ENCODE measurements at regions not wholly inside any gene's neighbourhood (a gene's known extent, or its start where the extent isn't known, plus 50 kb on each side); places are given as distances from the start of the nearest gene placed in this dataset.
A peak's percentile ranks its signal among the peaks of the same experiment; 100 is the strongest.
"Not testable (repeated sequence)": the region's sequence is repeated elsewhere in the genome, so short reads cannot be mapped to it uniquely, and the experiment has no call there.

DNA sequence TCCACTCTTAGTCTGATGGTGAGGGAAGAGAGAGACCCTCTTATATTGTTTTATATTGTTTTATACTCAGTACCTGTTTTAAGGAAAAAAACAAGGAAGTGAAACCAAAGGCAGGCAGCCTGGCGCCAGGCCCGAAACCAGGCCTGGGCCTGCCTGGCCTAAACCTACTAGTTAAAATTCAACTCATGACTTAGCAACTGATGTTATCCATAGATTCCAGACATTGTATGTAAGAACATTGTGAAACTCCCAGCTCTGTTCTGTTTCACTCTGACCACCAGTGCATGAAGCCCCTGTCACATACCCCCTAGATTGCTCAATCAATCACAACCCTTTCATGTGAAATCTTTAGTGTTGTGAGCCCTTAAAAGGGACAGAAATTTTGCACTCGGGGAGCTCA is 1226.7 kb downstream of the ROBO2 start:
- not testable (repeated sequence) for DNase-seq

DNA sequence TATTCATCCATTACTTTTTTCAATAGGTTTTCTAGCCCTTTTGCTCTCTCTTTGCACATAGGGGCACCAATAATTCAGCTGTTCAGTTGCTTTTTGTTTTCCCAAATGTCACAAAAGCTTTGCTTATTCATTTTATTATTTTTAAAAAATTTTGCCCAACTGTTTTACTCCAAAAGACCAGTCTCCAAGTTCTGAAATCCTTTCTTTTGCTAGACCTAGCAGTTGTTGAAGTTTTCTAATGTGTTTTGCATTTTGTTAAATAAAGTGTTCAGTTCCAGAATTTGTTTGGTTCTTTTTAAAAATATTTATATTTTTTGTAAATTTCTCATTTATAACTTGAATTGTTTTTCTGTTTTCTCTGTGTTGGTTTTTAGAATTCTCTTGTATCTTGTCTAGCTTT is 1227.3 kb downstream of the ROBO2 start:
- no peak for DNase-seq

DNA sequence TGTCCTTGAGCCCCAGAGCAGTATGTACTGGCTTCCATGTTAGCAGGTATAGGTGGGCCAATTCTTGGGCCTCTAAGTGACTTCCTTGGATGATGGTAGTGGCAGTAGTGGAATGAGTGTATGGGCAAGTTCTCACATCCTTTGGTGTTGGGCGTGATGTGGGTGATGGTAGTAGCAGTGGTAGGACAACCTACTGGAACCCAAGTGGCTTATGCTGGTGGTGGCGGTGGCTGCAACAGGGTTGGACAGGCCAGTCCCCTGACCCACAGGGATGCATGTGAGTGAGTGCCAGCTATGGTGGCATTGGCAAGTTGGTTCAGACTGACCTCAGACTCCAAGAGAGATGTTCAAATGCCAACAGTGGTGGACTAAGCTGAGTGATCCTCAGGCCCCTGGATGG is 1228.2 kb downstream of the ROBO2 start:
- DNase-seq: no peak

DNA sequence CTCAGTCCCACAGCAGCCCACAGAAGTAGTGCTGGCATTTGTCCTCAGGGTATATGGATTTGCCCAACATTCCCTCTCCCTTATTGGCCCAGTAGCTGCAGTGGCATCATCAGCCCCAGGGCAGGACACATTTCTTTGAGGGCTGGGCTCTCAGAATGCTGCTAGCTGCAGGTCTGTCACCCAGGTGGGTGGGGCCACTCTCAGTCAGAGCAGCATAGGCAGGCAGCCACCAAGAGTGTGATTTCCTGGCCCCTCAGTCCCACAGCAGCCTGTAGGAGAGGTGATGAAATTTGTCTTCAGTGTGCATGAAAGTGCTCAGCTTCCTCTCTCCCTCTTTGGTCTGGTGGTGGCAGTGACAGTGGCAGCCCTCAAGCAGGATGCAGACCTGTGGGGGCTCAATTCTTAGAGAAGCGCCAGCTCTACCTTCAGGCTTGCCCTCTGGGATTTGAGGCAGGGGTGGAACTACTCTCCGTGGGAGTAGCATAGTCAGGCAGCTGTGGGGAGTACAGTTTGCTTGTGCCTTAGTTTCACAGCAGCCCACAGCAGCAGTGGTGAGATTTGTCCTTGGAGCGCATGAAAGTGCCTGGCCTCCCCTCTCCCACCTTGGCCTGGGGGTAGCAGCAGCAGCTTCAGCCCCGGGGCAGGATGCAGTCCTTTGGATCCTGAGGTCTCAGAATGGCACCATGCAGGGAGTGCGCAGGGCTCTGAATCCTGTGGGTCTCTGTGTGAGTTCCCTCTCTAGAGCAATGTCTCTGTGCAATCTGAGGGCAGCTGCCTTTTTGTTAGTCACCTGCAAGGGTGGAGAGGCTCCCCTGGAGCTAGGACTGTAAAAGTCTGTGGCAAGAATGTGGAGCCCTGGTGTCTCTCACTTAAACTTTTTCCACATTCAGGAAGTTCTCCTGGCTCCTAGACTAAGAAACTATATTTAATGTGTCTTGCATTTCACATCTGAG is 1229.1 kb downstream of the ROBO2 start:
- no peak for DNase-seq

DNA sequence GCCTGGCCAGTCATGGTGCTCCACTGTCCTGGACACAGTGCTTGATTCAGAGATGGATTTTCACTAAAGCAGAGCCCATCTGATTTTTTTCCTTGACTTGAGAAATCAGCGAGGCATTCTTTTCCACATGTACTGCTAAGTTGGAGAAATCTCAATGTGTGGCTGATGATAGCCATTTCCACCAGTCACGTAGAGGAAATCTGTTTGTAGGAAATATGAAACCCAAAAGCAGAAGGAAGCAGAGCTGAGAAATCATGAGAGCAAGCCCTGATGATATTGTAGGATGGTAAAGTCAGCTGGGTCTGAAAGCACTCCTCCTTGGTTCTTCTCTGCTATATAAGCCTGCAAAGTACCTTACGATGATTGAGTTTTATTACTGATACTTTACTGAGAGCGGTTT is 1233.4 kb downstream of the ROBO2 start:
- DNase-seq: no peak

DNA sequence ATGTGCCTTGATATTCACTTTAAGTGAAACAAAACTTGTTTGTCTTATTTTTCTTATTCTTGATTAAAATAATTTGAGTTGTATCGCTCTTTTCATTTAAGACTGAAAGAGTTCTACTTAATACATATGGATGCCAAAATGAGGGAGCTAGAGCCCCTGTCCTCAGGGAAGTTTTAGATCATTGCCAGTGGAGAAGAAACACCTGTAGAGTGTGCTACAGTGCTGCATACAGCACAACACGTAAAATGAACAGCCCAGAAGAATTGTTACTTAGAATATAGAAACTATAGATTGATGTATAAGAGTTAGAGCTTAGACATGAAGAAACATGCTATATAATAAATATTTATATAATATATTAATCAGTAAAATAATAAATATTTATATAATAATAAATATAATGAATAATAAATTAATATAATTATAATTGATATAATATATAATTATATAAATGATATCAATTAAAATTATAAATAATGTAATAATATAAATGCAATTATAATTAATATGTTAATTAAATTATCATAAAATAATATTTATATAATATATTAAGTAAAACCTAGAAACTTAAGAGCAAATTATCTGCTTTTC is 1234.7 kb downstream of the ROBO2 start:
- no peak for DNase-seq

DNA sequence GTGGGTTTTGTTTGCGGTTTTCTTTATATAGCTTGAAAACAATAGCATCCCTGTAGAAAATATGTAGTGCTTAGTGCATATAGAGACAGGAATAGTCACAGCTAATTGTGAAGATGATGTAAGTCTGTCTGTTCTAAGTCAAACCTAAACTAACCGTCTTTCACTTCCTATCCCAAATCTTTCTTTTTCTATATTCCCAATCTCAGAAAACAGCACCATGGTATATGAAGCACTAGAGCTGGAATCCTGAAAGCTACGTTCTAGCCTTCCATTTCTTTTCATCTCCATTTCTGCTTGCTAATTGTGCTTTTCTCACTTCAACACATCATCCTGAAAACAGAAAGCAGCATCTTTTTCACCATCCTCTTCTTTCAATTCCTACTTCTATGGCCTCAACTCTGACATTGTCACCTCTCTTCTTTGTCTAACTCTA is 1235.5 kb downstream of the ROBO2 start:
- DNase-seq: no peak

DNA sequence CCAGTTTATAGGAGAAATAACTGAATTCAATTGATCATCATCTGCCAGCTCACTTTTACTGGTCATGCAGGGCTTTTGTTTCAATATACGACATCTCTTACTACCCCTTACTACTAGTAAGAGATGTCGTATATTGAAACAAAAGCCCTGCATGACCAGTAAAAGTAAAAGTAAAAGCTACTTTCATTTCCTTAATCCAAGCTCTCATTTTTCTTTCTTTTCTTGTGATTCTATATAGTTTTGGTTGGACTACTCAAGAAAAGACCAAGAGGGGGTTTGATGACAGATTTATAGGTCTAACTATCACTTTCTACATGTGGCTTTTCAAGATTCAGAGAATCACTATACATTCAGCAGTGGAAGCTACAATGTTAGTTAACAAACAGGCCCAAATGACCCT is 1237.3 kb downstream of the ROBO2 start:
- no peak for DNase-seq

DNA sequence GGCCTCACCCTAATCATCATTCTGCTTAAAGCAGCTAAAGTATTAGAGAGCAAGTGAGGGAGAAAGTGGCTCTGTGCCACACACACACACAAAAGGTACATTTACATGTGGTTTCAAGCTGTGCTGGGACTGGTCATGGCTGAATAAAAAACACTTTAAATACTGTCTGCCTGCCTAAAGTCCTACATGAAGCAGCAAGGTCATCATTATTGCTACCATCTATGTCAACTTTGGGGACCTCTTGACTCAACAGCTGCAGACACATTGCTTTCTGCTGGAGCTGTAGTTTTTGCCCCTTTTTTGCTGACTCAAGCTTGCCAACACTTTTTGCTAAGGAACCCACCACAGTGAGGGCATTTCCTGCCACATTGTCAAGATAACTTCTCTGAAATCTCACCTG is 1237.9 kb downstream of the ROBO2 start:
- DNase-seq: no peak

DNA sequence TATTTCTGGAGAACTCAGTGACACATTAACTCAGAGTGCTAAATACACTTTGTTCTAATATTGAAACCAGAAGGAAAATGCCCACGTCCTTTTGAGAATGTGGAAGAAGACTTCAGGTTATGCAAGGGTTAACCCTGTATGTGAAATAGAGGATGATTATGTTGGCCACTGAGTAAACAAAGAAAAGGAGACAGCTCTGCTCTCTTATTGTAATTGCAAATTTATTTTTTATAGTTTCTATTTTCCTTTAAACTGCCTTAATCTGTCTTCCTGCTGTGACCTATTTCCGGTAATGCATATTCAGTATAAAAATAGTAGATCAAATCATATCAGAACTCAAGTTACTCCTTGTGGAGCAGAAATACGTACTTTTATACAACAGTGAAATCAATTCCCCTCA is 1239.2 kb downstream of the ROBO2 start:
- no peak for DNase-seq

DNA sequence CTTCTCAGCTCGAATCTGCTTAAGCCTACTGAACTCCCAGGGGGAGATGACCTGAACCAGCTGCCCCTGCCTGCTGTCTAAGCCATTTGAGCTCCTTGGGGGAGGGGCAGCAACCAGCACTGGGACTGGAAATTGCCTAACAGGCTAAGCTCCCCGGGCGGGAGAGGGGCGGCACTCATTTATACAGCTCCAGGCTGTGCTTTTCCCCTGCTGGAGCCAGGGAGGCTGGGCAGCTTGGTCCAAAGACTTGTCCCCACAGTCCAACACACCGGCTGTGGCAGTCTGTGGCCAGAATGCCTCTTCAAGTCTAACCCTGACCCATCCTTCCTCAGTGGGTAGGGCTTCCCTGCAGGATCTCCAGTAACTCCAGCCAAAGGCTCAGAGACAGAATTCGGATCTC is 1241.5 kb downstream of the ROBO2 start:
- no peak for DNase-seq

DNA sequence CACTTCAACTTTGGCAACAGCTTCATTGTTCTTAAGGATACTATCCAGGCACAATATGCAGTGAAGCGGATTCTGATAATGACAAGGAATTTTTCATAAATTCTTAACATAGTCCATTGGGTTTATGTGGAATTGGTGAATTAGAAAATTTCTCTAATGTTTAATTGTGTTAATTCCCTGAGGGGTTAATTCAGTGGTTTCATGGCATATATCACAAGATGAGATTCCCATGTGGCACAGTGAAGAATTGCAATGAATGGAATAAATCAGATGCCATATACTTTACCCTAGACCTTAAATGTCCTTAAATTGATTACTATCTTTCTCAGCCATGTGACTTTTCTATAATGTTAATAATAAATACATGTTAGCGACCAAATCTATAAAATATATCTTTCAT is 1244.1 kb downstream of the ROBO2 start:
- no peak for DNase-seq

DNA sequence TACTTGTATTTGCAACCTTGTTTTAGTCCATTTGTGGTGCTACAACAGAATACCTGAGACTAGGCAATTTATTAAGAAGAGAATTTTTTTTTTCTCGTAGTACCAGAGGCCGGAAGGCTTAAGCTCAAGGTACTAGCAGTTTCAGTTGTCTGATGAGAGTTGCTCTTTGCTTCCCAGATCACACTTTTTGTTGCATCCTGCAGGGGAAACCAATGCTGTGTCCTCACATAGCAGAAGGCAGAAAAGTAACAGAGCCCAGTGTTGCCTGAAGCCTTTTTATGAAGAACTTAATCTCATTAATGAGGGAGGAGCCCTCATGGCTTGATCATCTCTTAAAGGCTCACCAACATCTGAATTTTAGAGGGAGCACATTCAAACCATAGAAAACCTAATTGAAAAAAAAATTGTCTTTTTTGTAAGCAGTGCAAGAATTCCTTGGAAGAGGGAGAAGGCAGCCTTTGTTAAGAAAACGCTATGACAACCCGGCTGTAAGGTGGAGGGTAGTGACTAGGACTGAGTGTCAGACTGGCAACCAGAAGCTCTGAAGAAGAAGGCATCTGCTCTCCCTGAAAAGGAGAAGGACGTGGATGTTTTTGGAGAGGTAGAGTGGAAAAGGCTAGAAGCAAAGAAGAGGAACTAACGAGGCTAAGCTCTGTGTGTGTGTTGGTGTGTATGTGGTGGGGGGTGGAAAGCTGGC is 1245.3 kb downstream of the ROBO2 start:
- no peak for DNase-seq

DNA sequence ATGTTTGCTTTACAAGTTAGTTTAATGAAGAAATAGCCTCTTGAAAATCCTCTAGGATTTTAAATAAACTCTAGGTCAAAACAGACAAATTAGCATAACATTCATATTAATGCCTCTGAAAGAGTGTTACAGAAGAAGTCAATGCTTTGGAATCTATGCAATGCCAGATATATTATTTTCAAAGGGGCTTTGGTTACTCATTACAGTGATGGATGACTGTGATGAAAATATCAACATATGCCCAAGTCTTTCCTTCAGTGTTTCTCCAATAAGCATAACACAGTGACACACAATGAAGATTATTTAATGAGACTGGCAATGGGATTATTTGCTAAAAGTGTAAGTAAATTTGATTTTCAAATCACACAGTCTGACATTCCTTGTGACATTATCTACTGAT is 1247.2 kb downstream of the ROBO2 start:
- DNase-seq: no peak

DNA sequence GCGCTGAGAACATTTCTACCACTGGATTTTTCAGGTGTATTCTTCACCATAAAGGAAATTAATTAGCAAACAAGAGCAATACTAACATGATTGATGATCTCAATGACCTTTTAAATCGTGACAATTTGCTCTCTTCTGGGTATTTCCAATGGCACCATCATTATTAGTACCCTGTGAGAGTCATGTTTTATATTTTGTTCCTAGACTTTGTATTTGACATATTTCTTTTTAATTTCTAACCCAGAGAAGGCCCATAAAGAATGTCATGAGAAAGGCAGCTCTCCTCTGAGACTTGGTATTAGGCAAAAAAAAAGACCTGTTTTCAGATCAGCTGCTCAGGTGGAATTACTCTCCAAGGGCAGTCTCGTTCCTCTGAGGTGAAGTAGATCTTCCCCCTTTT is 1253.4 kb downstream of the ROBO2 start:
- no peak for DNase-seq

DNA sequence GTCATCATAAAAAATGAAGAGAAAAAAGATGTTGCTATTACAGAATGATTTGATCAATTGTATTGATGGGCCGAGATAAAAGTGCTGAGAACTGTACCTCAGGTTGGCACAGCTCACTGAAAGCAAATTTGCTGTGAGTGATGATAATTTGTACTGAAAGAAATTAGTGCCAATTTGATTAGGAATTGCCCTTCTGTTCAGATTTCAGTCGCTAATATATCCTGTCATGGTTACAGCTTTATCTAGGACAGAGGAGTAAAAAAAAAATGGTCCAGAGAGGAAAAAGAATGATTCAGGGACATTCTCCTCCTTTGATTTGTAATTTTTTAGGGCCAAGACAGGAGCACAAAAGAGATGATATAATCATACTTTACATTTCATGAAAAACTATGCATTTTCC is 1264.2 kb downstream of the ROBO2 start:
- DNase-seq: no peak

DNA sequence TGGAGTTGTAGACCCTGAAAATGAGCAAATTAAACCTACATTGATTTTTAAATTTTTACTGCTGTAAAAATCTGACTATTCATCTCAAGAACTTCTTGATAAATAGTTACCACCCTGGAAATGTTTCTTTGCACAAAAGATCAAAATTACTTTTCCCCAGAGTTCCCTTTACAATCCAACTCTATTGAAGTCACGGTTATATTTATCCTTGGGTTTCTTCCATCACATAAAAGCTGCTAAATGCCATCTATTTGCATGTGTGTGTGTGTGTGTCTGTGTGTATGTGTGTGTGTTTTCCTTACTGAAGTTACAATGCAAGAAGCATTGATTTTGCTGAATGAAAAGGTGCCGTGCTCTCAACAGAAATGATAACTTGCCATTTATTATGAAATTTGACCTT is 1273.0 kb downstream of the ROBO2 start:
- no peak for DNase-seq

DNA sequence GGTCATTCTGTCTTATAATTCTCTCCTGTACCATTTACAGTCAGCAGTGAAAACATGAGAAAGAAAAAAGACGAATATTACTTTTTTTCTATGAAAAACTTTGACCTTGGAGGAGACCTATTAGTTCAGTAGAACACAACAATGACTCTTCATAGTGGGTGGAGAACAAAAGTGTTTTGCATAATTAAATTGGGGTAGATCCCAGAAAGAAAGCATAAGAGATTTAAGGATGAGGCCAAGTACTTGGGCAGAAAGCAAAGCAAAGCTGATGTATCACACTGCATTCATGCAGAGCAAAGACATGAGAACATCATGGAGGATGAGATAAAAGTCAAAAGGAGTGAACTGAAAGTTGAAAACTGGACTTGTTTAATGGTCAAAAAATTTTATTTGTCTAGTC is 1273.4 kb downstream of the ROBO2 start:
- DNase-seq: no peak

DNA sequence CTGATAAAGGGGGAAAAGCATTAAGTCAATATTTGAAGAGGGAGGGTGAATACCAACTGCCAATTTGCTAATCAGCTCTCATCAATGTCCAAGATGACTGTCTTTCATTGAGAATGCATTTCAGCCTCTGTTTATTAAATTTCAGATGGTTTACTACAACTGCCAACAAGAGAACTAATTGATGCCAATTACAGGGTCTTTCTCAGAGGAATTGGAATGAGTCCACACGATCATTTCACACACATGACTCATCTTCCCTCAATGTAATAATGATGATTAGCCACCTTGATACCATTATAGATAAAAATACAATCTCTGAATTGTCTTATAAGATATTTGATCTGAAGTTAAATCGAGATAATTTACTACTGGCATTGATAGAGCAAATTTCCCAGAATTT is 1274.4 kb downstream of the ROBO2 start:
- DNase-seq: peak; percentile 22

DNA sequence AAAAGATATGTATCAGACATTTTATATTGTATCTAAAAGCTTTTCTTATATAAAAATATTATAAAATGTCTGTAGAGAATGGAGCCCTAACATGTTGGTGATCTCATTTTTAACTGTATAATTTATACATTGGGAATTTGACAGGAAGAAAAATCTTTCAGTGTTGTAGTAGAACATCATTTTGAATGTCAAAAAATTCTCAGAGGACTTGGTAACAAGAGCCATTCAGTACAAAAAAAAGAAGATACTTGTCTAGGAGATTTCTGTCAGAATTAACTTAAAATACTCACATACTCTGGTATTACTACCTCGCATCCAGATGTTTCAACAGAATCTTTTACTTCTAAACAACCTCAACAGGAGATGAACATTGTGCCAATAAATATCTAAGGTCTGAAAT is 1277.9 kb downstream of the ROBO2 start:
- DNase-seq: no peak

DNA sequence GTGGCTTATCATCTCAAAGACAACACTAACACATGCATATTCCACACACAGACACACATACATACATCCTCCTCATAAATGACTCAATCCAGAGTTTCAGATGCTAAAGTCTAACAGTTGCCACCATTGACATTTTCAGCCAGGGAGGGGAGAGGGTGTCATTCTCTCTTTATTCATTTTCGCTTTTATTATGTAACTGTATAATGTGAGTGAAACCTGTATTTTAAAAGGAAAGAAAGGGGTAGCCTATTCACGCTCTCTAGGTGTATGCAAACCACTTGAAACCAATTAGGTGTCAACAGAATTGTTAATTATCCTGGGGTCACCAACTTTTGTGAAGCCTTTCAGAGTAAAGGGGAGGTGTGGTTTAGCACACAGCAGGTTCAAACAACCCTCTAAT is 1282.9 kb downstream of the ROBO2 start:
- no peak for DNase-seq

DNA sequence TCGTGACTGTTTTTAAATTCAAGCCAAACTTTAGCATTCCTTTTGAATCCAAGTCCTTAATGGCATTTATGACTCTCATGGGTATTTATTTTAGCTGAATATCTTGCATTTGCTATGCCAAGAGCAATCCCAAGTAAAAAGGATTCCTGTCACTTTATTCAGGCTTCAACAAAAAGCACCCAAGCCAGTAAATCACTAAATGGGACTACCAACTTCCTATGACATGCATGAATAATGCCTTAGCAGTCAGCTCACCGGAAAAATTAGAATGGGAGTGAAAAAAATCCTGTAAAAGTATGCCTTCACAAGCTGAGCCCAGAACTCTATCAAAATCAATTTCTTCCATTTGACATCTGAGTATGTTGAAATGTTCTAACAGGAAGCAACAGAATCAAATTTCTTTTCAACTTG is 1297.9 kb downstream of the ROBO2 start:
- DNase-seq: no peak

DNA sequence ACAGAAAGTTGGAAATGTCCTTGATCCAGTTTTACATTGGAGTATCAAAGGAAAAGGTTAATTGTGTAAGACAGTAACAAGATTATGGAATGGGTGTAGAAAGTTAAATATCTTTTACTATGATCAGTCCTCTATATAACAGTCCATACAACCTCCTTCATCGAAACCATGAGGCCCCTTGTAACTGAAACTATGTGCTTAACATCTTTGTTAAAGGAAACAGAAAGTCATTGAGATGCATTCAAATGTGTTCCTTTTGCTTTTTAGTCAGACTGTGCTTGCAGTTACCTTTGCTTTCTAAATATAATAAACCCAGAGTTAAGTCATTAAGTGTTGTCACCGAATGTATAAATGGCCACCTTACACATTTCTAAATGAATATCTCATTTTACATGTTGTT is 1298.5 kb downstream of the ROBO2 start:
- no peak for DNase-seq

DNA sequence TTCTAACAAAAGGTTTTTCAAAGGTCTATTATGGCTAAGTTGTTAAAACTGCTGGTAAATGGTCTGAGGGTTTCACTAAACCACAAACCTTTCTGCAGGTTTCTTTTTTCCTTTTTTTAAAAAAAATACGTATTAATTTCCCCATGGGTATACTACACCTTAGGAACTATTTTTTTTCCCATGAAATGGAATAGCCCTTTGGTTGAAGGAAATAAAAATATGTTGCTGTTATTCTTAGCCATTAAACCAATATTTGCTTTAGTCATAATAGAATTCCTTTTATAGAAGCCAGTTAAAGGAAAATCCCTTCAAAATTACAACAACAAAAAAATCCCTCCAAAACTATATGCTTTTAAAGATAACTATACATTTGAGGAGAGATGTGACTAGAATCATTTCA is 1303.3 kb downstream of the ROBO2 start:
- no peak for DNase-seq
